Omental fat pad (tissue), 3 donors: ENCODE measurements at regions not wholly inside any gene's neighbourhood (a gene's known extent, or its start where the extent isn't known, plus 50 kb on each side); places are given as distances from the start of the nearest gene placed in this dataset.

Experiments
- ATAC-seq: fragments of 150-250 bp; one replicate; pipeline ENCODE4 v1.9.1; 2016; ENCODE audit warnings: mild to moderate bottlenecking, moderate library complexity; ENCODE audit not compliant: low FRiP score
- DNase-seq: peaks from one replicate; pipeline ENCODE4 v3.0.0-alpha.2; 2019; ENCODE audit warnings: low spot score
- TF ChIP-seq, protein P1 (sequence below), 3 donors: fragments of 450-650 bp; IDR thresholded peaks; one replicate each; pipeline ENCODE4 v1.5.1; 2016 to 2017; ENCODE audit warnings: antibody characterized with exemption in 3 of 3, mild to moderate bottlenecking in 3 of 3, moderate library complexity in 2 of 3

GRCh38 chr7:41222746-41223145 is 480.1 kb downstream of the INHBA start:
- no peak for ATAC-seq
- TF ChIP-seq, protein P1, sequence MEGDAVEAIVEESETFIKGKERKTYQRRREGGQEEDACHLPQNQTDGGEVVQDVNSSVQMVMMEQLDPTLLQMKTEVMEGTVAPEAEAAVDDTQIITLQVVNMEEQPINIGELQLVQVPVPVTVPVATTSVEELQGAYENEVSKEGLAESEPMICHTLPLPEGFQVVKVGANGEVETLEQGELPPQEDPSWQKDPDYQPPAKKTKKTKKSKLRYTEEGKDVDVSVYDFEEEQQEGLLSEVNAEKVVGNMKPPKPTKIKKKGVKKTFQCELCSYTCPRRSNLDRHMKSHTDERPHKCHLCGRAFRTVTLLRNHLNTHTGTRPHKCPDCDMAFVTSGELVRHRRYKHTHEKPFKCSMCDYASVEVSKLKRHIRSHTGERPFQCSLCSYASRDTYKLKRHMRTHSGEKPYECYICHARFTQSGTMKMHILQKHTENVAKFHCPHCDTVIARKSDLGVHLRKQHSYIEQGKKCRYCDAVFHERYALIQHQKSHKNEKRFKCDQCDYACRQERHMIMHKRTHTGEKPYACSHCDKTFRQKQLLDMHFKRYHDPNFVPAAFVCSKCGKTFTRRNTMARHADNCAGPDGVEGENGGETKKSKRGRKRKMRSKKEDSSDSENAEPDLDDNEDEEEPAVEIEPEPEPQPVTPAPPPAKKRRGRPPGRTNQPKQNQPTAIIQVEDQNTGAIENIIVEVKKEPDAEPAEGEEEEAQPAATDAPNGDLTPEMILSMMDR (IDR thresholded peaks at IDR 0.05) = no peak
- no peak for DNase-seq

- TF ChIP-seq, protein P1 (IDR thresholded peaks at IDR 0.05) = no peak
- no peak for DNase-seq
- ATAC-seq = no peak
Observed at GRCh38 chr7:41220266-41220665, 482.6 kb downstream of the INHBA start.

- DNase-seq (no peak), ATAC-seq (no peak)
- TF ChIP-seq, protein P1 (IDR thresholded peaks at IDR 0.05) = no peak
Observed at GRCh38 chr7:41219276-41219675, 483.6 kb downstream of the INHBA start.

GRCh38 chr7:41217306-41217705 is 485.6 kb downstream of the INHBA start:
- TF ChIP-seq, protein P1 (IDR thresholded peaks at IDR 0.05) = no peak
- ATAC-seq = no peak
- DNase-seq = no peak

DNA sequence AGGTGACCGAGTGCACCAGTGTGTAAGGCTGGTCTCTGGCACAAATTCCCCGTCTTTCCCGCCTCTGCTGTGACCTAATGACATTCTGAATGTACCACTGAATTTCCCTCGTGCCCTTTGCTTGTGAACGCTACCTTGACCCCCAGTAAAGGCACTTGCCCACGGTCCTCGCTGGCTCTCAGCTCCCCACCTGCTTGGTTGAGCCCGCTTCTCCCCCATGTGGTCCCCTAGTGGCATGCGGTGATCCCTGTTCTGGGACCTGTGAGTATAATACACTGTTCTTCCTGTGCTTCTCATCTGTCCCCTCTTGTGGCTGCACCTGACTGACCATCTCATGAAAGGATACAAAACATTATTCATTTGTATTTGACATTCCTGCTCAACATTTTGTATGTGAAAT is 495.7 kb downstream of the INHBA start:
- DNase-seq (no peak), ATAC-seq (no peak)
- TF ChIP-seq, protein P1 (IDR thresholded peaks at IDR 0.05) = no peak

GRCh38 chr7:41206267-41206666 is 496.6 kb downstream of the INHBA start:
- DNase-seq = no peak
- ATAC-seq = no peak
- TF ChIP-seq, protein P1 (IDR thresholded peaks at IDR 0.05) = no peak

DNA sequence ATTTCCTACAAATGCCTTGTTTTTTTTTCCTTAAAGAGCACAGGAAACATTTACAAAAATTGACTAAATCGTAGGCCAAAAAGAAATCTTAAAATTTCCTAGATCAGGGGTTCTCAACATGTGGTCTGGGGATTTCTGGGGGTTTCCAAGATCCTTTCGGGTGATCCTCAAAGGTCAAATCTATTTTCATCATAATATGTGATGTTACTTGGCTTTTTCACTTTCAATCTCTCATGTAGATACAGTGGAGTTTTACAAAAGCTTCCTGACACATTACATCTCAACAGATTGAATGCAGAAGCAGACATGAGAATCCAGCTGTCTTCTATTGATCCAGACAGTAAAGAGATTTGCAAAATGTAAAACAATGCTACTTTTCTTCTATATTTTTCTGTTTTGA is 497.3 kb downstream of the INHBA start:
- ATAC-seq = no peak
- TF ChIP-seq, protein P1 (IDR thresholded peaks at IDR 0.05) = no peak
- DNase-seq = no peak
